ENCODE measurements at regions not wholly inside any gene's neighbourhood (a gene's known extent, or its start where the extent isn't known, plus 50 kb on each side); places are given as distances from the start of the nearest gene placed in this dataset. TPM values are rescaled to one million over a fixed set of nuclear protein-coding genes. Genes with fewer than 3 reads are reported as not detected.

GRCh38 chr22:25508761-25509321 is 55.6 kb upstream of the GRK3 start:
- Histone ChIP-seq H3K9me3 (no peaks in the 10 kb centered on the region), H3K4me1 (ENCODE audit: low read depth) (peaks cover 4% of the 10 kb centered on the region), H3K4me3 (no peak overlapping the region), H3K36me3 (ENCODE audit: low read depth) (no peaks in the 10 kb centered on the region)
- no peak for ATAC-seq
- DNase-seq = no peak
- intact Hi-C loops (cut with DNase I, micrococcal nuclease) = no loop called here
- TF ChIP-seq, protein P1, sequence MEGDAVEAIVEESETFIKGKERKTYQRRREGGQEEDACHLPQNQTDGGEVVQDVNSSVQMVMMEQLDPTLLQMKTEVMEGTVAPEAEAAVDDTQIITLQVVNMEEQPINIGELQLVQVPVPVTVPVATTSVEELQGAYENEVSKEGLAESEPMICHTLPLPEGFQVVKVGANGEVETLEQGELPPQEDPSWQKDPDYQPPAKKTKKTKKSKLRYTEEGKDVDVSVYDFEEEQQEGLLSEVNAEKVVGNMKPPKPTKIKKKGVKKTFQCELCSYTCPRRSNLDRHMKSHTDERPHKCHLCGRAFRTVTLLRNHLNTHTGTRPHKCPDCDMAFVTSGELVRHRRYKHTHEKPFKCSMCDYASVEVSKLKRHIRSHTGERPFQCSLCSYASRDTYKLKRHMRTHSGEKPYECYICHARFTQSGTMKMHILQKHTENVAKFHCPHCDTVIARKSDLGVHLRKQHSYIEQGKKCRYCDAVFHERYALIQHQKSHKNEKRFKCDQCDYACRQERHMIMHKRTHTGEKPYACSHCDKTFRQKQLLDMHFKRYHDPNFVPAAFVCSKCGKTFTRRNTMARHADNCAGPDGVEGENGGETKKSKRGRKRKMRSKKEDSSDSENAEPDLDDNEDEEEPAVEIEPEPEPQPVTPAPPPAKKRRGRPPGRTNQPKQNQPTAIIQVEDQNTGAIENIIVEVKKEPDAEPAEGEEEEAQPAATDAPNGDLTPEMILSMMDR (IDR thresholded peaks at IDR 0.05) = no peak

GRCh38 chr22:25509374-25509791 is 55.1 kb upstream of the GRK3 start:
- no peaks in the 10 kb centered on the region for H3K9me3 ChIP-seq
- DNase-seq = no peak
- TF ChIP-seq, protein P1 (IDR thresholded peaks at IDR 0.05) = no peak
- H3K4me1 ChIP-seq (ENCODE audit: low read depth) = peaks cover 4% of the 10 kb centered on the region
- H3K4me3 ChIP-seq = no peak overlapping the region
- ATAC-seq = no peak
- intact Hi-C loops (cut with DNase I, micrococcal nuclease) = no loop called here
- no peaks in the 10 kb centered on the region for H3K36me3 ChIP-seq (ENCODE audit: low read depth)

GRCh38 chr22:25510876-25511275 is 53.6 kb upstream of the GRK3 start:
- DNase-seq = peak in 1 of 3 donors; percentile 29
- H3K9me3 ChIP-seq = no peaks in the 10 kb centered on the region
- H3K36me3 ChIP-seq (ENCODE audit: low read depth) = no peaks in the 10 kb centered on the region
- no peak overlapping the region for H3K4me3 ChIP-seq
- peak; percentile 83 for ATAC-seq
- H3K4me1 ChIP-seq (ENCODE audit: low read depth) = peaks cover 4% of the 10 kb centered on the region
- TF ChIP-seq, protein P1 (IDR thresholded peaks at IDR 0.05) = no peak
- intact Hi-C loops (cut with DNase I, micrococcal nuclease) = no loop called here

DNA sequence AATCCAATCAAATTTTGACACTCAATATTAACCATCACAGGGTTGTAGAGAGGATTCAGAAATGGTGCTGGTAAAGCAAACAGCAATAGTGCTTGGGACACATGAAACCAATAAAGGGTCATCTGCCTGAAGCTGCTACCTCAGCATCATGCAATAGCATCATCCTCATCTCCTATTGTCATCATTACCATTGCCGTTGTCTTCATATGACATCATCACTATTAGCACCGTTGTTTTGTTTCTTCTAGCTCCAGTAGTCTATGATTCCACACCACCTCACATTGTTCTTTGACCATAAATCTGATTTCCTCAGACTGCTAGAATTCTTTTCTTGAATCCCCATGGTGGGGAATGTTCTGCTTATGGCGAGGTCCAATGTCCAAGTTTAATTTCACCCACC is 52.8 kb upstream of the GRK3 start:
- TF ChIP-seq, protein P1 (IDR thresholded peaks at IDR 0.05) = no peak
- DNase-seq (no peak), ATAC-seq (no peak)
- H3K4me3 ChIP-seq = no peak overlapping the region
- no peaks in the 10 kb centered on the region for H3K9me3 ChIP-seq
- intact Hi-C loops (cut with DNase I, micrococcal nuclease) = no loop called here
- peaks cover 4% of the 10 kb centered on the region for H3K4me1 ChIP-seq (ENCODE audit: low read depth)
- H3K36me3 ChIP-seq (ENCODE audit: low read depth) = no peaks in the 10 kb centered on the region

DNA sequence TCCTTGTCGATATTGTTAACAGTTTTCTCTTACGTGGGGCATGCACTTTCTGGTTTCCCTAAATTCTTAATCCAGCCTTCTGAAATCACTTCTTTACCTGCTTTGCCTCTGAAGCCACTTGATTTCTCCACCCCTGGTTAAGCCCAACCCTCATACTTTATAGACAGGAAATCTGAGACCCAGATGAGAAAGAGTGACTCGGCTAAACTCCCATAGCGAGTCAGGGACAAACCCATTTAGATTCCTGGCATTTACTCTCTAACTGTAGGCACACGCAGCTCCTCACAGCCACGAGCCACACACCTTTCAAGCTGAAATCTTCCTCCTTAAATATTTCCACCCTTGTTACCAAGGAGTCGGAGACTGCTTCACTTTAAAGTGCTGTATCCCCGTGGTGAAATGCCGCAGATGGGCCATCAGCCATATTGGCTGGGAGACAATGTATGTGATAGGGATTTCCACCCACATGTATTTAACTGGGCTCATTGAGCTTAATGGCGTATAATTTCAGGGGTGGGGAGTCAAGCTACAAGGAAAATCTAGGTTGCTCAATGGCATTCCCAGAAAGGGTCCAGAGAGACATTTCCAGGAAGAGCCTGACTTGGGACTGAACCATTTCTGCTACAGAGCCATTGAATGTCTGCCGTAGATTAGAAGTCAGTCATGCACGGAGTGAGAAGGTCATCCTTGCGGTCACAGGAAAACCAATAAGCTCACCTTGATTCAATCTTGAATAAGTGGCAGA is 49.9 kb upstream of the GRK3 start:
- Histone ChIP-seq H3K36me3 (ENCODE audit: low read depth) (no peaks in the 10 kb centered on the region), H3K4me3 (no peak overlapping the region), H3K4me1 (ENCODE audit: low read depth) (peaks cover 4% of the 10 kb centered on the region), H3K9me3 (no peaks in the 10 kb centered on the region)
- no peak for ATAC-seq
- TF ChIP-seq, protein P1 (IDR thresholded peaks at IDR 0.05) = no peak
- intact Hi-C loops (cut with DNase I, micrococcal nuclease) = no loop called here
- no peak for DNase-seq

Small RNA genes in the stretch of these regions (microRNA-seq; reads per million reads assigned to microRNA genes)
- gene MIR6817 = not detected

Measured in mucosa of descending colon (tissue), 3 donors.